HAP-1 (cell line): ENCODE measurements at regions not wholly inside any gene's neighbourhood (a gene's known extent, or its start where the extent isn't known, plus 50 kb on each side); places are given as distances from the start of the nearest gene placed in this dataset.

Experiments
- DNase-seq, 2 experiments: peaks; one replicate each; pipeline ENCODE4 v3.0.0-alpha.2; 2016 to 2020; ENCODE audit warnings: low spot score in 2 of 2
- H3K27me3 ChIP-seq: fragments of 250-450 bp; sonication (Bioruptor Pico); 2 replicates; pipeline ENCODE4 v1.5.1; 2020; ENCODE audit warnings: low read depth, mild to moderate bottlenecking, moderate library complexity
- H3K36me3 ChIP-seq: fragments of 250-450 bp; sonication (Bioruptor Pico); replicated peaks from 2 replicates; pipeline ENCODE4 v1.5.1; 2020; ENCODE audit warnings: mild to moderate bottlenecking
- H3K4me1 ChIP-seq: fragments of 250-450 bp; sonication (Bioruptor Pico); 2 replicates; pipeline ENCODE4 v1.5.1; 2020; ENCODE audit warnings: mild to moderate bottlenecking
- H3K4me3 ChIP-seq: fragments of 250-450 bp; sonication (Bioruptor Pico); 2 replicates; pipeline ENCODE4 v1.5.1; 2020; ENCODE audit warnings: mild to moderate bottlenecking, moderate library complexity
- H3K9me3 ChIP-seq: fragments of 250-450 bp; sonication (Bioruptor Pico); 2 replicates; pipeline ENCODE4 v1.5.1; 2020; ENCODE audit warnings: mild to moderate bottlenecking, moderate library complexity
- in situ Hi-C: fragments of 300-500 bp; cut with MboI; formaldehyde crosslinking; loops from 3 replicates; pipeline ENCODE4 v1.14.3; 2020; ENCODE audit warnings: low sequenced_read_pairs, inconsistent platforms, mixed read lengths

GRCh38 chr1:229752679-229753078 lies 126.6 kb downstream of the URB2 start:
- in situ Hi-C loops: no loop called here
- no peak for DNase-seq

GRCh38 chr1:229753764-229754551 lies 127.9 kb downstream of the URB2 start:
- H3K27me3 ChIP-seq: no peaks in the 10 kb centered on the region
- H3K9me3 ChIP-seq: no peaks in the 10 kb centered on the region
- in situ Hi-C loops: no loop called here
- H3K4me1 ChIP-seq: no peaks in the 10 kb centered on the region
- no peak for DNase-seq
- no peak overlapping the region for H3K4me3 ChIP-seq
- H3K36me3 ChIP-seq: no peaks in the 10 kb centered on the region

More at GRCh38 chr1:229752679-229753078, 126.6 kb downstream of the URB2 start:
- H3K9me3 ChIP-seq: no peaks in the 10 kb centered on the region
- H3K27me3 ChIP-seq: no peaks in the 10 kb centered on the region
- no peaks in the 10 kb centered on the region for H3K4me1 ChIP-seq
- no peak overlapping the region for H3K4me3 ChIP-seq
- no peaks in the 10 kb centered on the region for H3K36me3 ChIP-seq

- Histone ChIP-seq H3K4me1 (no peaks in the 10 kb centered on the region), H3K27me3 (no peaks in the 10 kb centered on the region), H3K4me3 (no peak overlapping the region), H3K36me3 (no peaks in the 10 kb centered on the region), H3K9me3 (no peaks in the 10 kb centered on the region)
- DNase-seq: no peak
- in situ Hi-C loops: no loop called here
These were observed 130.6 kb downstream of the URB2 start for GRCh38 chr1:229756666-229757065.

DNA sequence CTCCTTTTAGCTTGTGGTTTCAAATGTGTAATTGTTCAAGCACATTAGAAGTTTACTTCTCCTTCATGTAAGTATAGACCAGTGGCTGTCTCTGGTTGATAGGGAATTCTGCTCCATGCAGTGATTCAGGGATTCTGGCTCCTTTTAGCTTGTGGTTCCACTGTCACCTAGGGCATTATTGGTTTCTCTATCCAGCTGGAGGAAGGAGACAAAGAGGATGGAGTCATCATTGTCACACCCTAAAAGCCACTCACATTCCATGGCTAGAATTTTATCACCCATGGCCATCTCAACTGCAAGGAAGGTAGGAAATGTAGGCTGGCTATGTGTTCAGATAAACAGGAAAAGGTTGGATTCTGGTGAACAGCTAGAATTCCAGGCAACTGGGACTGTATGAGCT lies 131.2 kb downstream of the URB2 start:
- H3K27me3 ChIP-seq: no peaks in the 10 kb centered on the region
- H3K4me1 ChIP-seq: no peaks in the 10 kb centered on the region
- H3K4me3 ChIP-seq: no peak overlapping the region
- no peaks in the 10 kb centered on the region for H3K9me3 ChIP-seq
- in situ Hi-C loops: no loop called here
- DNase-seq: no peak
- no peaks in the 10 kb centered on the region for H3K36me3 ChIP-seq

GRCh38 chr1:229758101-229759036 lies 132.3 kb downstream of the URB2 start:
- Histone ChIP-seq H3K36me3 (no peaks in the 10 kb centered on the region), H3K4me1 (no peaks in the 10 kb centered on the region), H3K9me3 (no peaks in the 10 kb centered on the region), H3K27me3 (no peaks in the 10 kb centered on the region), H3K4me3 (no peak overlapping the region)
- no peak for DNase-seq
- in situ Hi-C loops: no loop called here

DNA sequence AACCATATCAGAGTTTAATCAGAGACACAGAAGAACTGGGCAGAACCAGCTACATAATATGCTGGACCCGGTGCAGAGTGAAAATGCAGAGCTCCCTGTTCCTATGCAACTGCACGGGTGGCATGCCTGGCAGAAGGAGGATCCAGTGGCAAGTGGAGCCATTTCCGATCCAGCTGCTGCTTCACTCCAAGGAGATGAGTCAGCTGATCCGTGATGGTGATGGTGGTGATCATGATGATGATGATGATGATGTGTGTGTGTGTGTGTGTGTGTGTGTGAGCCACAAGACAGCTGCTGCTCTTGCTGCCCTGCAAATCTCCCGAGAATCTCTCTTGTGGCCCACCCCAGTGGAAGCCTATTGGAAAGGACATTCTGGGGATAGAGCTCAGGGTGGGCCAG lies 133.0 kb downstream of the URB2 start:
- Histone ChIP-seq H3K27me3 (no peaks in the 10 kb centered on the region), H3K4me1 (no peaks in the 10 kb centered on the region), H3K36me3 (no peaks in the 10 kb centered on the region), H3K9me3 (no peaks in the 10 kb centered on the region), H3K4me3 (no peak overlapping the region)
- in situ Hi-C loops: no loop called here
- no peak for DNase-seq

- H3K4me1 ChIP-seq: no peaks in the 10 kb centered on the region
- no peaks in the 10 kb centered on the region for H3K36me3 ChIP-seq
- H3K9me3 ChIP-seq: no peaks in the 10 kb centered on the region
- DNase-seq: no peak
- no peak overlapping the region for H3K4me3 ChIP-seq
- in situ Hi-C loops: no loop called here
- no peaks in the 10 kb centered on the region for H3K27me3 ChIP-seq
These were observed 133.5 kb downstream of the URB2 start for GRCh38 chr1:229759586-229759985.

GRCh38 chr1:229760478-229760996 lies 134.5 kb downstream of the URB2 start:
- H3K9me3 ChIP-seq: no peaks in the 10 kb centered on the region
- H3K27me3 ChIP-seq: no peaks in the 10 kb centered on the region
- in situ Hi-C loops: no loop called here
- H3K36me3 ChIP-seq: no peaks in the 10 kb centered on the region
- DNase-seq: no peak
- H3K4me1 ChIP-seq: no peaks in the 10 kb centered on the region
- no peak overlapping the region for H3K4me3 ChIP-seq

DNA sequence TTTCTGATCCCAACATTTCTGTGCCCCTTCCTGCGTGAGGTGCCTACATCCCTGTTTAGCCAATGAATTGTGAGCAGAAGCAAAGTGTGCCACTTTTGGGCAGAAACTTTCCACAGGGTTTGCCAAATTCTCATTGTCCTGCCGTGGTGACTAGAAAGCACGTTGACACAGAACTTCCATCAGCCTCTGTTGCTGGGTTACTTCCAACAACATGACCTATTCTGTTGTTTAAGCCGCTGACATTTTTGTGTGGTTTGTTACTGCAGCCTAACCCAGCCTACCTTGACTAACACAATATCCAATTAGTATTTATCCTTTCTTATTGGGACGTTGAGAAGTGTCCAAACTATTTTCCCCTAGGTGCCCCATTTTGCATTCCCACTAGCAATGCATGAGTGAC lies 136.8 kb downstream of the URB2 start:
- in situ Hi-C loops: no loop called here
- no peaks in the 10 kb centered on the region for H3K27me3 ChIP-seq
- H3K36me3 ChIP-seq: no peaks in the 10 kb centered on the region

DNA sequence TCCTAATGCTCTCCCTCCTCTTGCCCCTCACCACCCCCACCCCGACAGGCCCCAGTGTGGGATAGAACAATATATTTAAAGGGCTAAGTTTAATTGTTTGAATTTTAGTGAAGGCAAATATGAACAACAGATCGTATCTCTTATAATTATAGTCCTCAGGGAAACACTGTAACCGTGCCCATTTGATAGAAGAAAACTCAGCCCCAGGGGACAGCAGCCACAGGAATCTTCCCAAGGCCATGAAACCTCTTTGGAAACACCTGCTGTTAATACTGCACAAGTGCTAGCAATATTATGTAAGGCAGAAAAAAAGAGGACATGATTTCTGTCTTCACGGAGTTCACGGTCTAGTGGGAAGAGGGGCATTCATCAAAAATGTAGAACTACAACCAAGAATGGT lies 142.2 kb downstream of the URB2 start:
- in situ Hi-C loops: no loop called here
- H3K9me3 ChIP-seq: no peaks in the 10 kb centered on the region
- DNase-seq: no peak

More for the DNA sequence above, 136.8 kb downstream of the URB2 start:
- Histone ChIP-seq H3K9me3 (no peaks in the 10 kb centered on the region), H3K4me1 (no peaks in the 10 kb centered on the region; the same call in 1 of the 2 replicates), H3K4me3 (no peak overlapping the region)
- no peak for DNase-seq

DNA sequence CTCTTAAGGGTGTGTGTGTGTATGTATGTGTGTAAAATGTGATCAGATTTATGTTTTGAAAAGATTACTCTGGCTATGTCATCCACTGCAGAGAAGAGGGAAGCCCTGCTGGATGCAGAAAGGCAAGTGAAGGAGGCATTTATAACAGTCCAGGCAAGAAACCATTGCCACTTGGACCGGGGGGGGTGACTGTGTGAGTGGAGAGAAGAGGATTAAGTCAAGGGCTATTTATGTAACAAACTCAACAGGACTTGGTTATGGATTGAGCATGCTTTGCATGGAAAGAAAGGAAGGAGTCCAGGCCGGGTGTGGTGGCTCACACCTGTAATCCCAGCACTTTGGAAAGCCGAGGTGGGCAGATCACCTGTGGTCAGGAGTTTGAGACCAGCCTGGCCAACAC lies 143.0 kb downstream of the URB2 start:
- H3K4me1 ChIP-seq: no peaks in the 10 kb centered on the region; the same call in 1 of the 2 replicates
- in situ Hi-C loops: no loop called here

More for the DNA sequence above, 142.2 kb downstream of the URB2 start:
- no peaks in the 10 kb centered on the region for H3K36me3 ChIP-seq
- no peaks in the 10 kb centered on the region; the same call in 1 of the 2 replicates for H3K4me1 ChIP-seq
- H3K27me3 ChIP-seq: peaks cover 4% of the 10 kb centered on the region; the same call in 1 of the 2 replicates
- no peak overlapping the region for H3K4me3 ChIP-seq

GRCh38 chr1:229769809-229770208 lies 143.8 kb downstream of the URB2 start:
- in situ Hi-C loops: no loop called here
- Histone ChIP-seq H3K9me3 (no peaks in the 10 kb centered on the region), H3K36me3 (no peaks in the 10 kb centered on the region), H3K27me3 (peaks cover 4% of the 10 kb centered on the region; the same call in 1 of the 2 replicates), H3K4me3 (no peak overlapping the region), H3K4me1 (no peaks in the 10 kb centered on the region; the same call in 1 of the 2 replicates)
- DNase-seq: no peak

More for the DNA sequence above, 143.0 kb downstream of the URB2 start:
- no peak overlapping the region for H3K4me3 ChIP-seq
- H3K9me3 ChIP-seq: no peaks in the 10 kb centered on the region
- no peaks in the 10 kb centered on the region for H3K36me3 ChIP-seq
- DNase-seq: no peak
- H3K27me3 ChIP-seq: peaks cover 4% of the 10 kb centered on the region; the same call in 1 of the 2 replicates

GRCh38 chr1:229778794-229779193 lies 152.7 kb downstream of the URB2 start:
- H3K27me3 ChIP-seq: no peaks in the 10 kb centered on the region
- H3K9me3 ChIP-seq: no peaks in the 10 kb centered on the region
- no peak for DNase-seq
- H3K4me3 ChIP-seq: no peak overlapping the region
- H3K36me3 ChIP-seq: no peaks in the 10 kb centered on the region
- in situ Hi-C loops: no loop called here
- H3K4me1 ChIP-seq: no peaks in the 10 kb centered on the region

DNA sequence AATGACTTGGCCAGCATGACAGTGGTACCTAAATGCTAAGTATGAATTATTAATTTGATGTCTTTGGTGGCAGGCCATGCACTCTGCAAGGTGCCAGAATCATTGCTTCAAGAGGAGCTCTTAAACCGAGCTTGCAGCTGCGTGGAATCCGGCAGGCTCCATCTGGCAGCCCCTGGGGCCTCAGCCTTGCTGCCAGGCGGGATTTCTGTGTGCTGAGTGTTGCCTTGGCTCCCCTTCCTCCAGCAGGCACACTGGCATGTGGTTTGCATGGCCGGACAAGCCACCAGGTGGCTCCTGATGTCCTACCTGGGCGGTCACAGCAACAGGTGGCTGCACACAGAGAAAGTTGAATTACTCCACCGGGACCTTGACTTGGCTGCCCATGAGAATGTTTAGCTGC lies 155.4 kb downstream of the URB2 start:
- DNase-seq: no peak
- Histone ChIP-seq H3K9me3 (no peaks in the 10 kb centered on the region), H3K36me3 (no peaks in the 10 kb centered on the region), H3K4me3 (no peak overlapping the region), H3K27me3 (no peaks in the 10 kb centered on the region), H3K4me1 (no peaks in the 10 kb centered on the region)
- in situ Hi-C loops: no loop called here
